ENCODE measurements at regions not wholly inside any gene's neighbourhood (a gene's known extent, or its start where the extent isn't known, plus 50 kb on each side); places are given as distances from the start of the nearest gene placed in this dataset.

DNA sequence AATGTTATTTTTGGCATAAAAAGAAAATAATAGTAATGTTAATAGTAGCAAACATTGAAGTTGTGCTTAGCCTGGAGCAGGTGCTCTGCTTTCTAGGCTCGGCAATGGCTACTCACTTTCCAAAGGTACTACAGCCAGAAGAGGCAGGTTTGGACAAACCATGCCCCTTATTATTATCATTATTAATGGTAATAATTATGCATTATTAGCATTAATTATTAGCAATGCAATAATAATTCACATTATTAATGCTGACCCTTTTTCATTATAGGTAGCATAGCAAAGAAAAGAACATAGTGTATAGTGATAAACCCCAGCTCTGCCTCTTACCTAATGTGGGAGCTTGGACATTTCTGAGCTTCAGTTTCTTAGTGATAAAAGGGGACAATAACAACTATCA is 171.4 kb downstream of the EDEM1 start:
- TF ChIP-seq, protein P1, sequence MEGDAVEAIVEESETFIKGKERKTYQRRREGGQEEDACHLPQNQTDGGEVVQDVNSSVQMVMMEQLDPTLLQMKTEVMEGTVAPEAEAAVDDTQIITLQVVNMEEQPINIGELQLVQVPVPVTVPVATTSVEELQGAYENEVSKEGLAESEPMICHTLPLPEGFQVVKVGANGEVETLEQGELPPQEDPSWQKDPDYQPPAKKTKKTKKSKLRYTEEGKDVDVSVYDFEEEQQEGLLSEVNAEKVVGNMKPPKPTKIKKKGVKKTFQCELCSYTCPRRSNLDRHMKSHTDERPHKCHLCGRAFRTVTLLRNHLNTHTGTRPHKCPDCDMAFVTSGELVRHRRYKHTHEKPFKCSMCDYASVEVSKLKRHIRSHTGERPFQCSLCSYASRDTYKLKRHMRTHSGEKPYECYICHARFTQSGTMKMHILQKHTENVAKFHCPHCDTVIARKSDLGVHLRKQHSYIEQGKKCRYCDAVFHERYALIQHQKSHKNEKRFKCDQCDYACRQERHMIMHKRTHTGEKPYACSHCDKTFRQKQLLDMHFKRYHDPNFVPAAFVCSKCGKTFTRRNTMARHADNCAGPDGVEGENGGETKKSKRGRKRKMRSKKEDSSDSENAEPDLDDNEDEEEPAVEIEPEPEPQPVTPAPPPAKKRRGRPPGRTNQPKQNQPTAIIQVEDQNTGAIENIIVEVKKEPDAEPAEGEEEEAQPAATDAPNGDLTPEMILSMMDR (IDR thresholded peaks at IDR 0.05; ENCODE audit: insufficient read depth, low read length, poor library complexity, severe bottlenecking), result no peak
- no peak for TF ChIP-seq EZH2phosphoT487 (conservative IDR thresholded peaks at IDR 0.05; ENCODE audit: low read length)
